ENCODE measurements at regions not wholly inside any gene's neighbourhood (a gene's known extent, or its start where the extent isn't known, plus 50 kb on each side); places are given as distances from the start of the nearest gene placed in this dataset.

- H3K4me2 ChIP-seq (ENCODE audit: low read length), result no peak overlapping the region
- intact Hi-C loops (cut with micrococcal nuclease), result no loop called here
- no peak for TF ChIP-seq RAD21 (IDR thresholded peaks at IDR 0.05; ENCODE audit: low read depth)
- TF ChIP-seq ZFX (IDR thresholded peaks at IDR 0.05), result no peak
- no peak for TF ChIP-seq ELF1 (IDR thresholded peaks at IDR 0.05; ENCODE audit: borderline replicate concordance, low read depth)
- no peak for TF ChIP-seq POLR2AphosphoS5 (IDR thresholded peaks at IDR 0.05; ENCODE audit: low read depth, low read length)
- no peak for TF ChIP-seq CBX3 (IDR thresholded peaks at IDR 0.05; ENCODE audit: low read depth)
- no peak for TF ChIP-seq SP1 (IDR thresholded peaks at IDR 0.05; ENCODE audit: low read depth)
- TF ChIP-seq TCF7L2 (IDR thresholded peaks at IDR 0.05; ENCODE audit: borderline replicate concordance, extremely low read depth, insufficient read depth, insufficient read length), result no peak
- no peak for TF ChIP-seq ZNF274 (IDR thresholded peaks at IDR 0.05; ENCODE audit: low read depth, low read length)
- no peak for TF ChIP-seq REST (IDR thresholded peaks at IDR 0.05; ENCODE audit: low read depth)
- no peak for TF ChIP-seq YY1 (IDR thresholded peaks at IDR 0.05; ENCODE audit: extremely low read depth, insufficient replicate concordance, low read depth, low read length)
- TF ChIP-seq SRF (IDR thresholded peaks at IDR 0.05; ENCODE audit: low read depth), result no peak
- no peak for TF ChIP-seq FOSL1 (IDR thresholded peaks at IDR 0.05; ENCODE audit: low read depth)
- TF ChIP-seq CEBPB (IDR thresholded peaks at IDR 0.05; ENCODE audit: low read depth), result no peak
- no peak for TF ChIP-seq MAX (IDR thresholded peaks at IDR 0.05)
- no peak for TF ChIP-seq EZH2phosphoT487 (IDR thresholded peaks at IDR 0.05; ENCODE audit: borderline replicate concordance)
- TF ChIP-seq CTCF (IDR thresholded peaks at IDR 0.05 in 2 of 3, conservative IDR thresholded peaks at IDR 0.05 in 1 of 3; ENCODE audit: borderline replicate concordance in 1 of 3, insufficient read depth in 1 of 3, low read depth in 2 of 3, low read length in 2 of 3), result no peak
- no peak for TF ChIP-seq ZBTB33 (IDR thresholded peaks at IDR 0.05; ENCODE audit: extremely low read depth, insufficient replicate concordance, low read length)
- no peak for TF ChIP-seq ATF3 (IDR thresholded peaks at IDR 0.05)
- TF ChIP-seq POLR2A (IDR thresholded peaks at IDR 0.05; ENCODE audit: borderline replicate concordance, extremely low read depth, insufficient read depth, insufficient read length), result no peak
- H2AFZ ChIP-seq (ENCODE audit: low read depth, low read length, poor library complexity, severe bottlenecking), result no peak overlapping the region
- BruUV-seq (replicated peaks), result no TSS peak
- RAD21 ChIA-PET (ENCODE audit: low non-redundant PET in 1 of 2, low total read pairs in 2 of 2, uncharacterized antibody in 2 of 2, unreplicated experiment in 2 of 2), result no interaction called here
- H4K20me1 ChIP-seq (ENCODE audit: insufficient read depth), result no peaks in the 10 kb centered on the region
- H3K9me2 ChIP-seq (ENCODE audit: insufficient read depth), result no peaks in the 10 kb centered on the region
- no peaks in the 10 kb centered on the region for H3K9me3 ChIP-seq (ENCODE audit: control insufficient read depth in 1 of 2, insufficient read depth in 1 of 2, low read depth in 1 of 2, low read length in 2 of 2)
- no peak overlapping the region for H3K9ac ChIP-seq (ENCODE audit: low read length)
- H3K36me3 ChIP-seq (ENCODE audit: control insufficient read depth in 1 of 2, insufficient read depth in 2 of 2, low read length in 2 of 2), result no peaks in the 10 kb centered on the region
- no peaks in the 10 kb centered on the region for H3K27me3 ChIP-seq (ENCODE audit: insufficient read depth, low read length)
- H3K4me3 ChIP-seq (replicated peaks in 1 of 2; ENCODE audit: low read depth in 1 of 2, low read length in 2 of 2), result no peak overlapping the region
- POLR2A ChIA-PET, result no interaction called here
- DNase-seq (ENCODE audit: low read depth, low spot score) (no peak), ATAC-seq (no peak)
- H3K4me1 ChIP-seq (ENCODE audit: control insufficient read depth in 1 of 2, insufficient read depth in 2 of 2, low read length in 2 of 2), result no peaks in the 10 kb centered on the region
- no peak overlapping the region for H3K27ac ChIP-seq (ENCODE audit: low read depth, low read length)
- CTCF ChIA-PET, result no interaction called here
- no peaks in the 10 kb centered on the region for H3K79me2 ChIP-seq (ENCODE audit: insufficient read depth, low read length)
These were observed 184.5 kb upstream of the ISX start for GRCh38 chr22:34881453-34881852.
